Natural killer cell (primary cell): ENCODE measurements at regions not wholly inside any gene's neighbourhood (a gene's known extent, or its start where the extent isn't known, plus 50 kb on each side); places are given as distances from the start of the nearest gene placed in this dataset.

Experiments
- ATAC-seq, 3 donors: fragments of 150-1000 bp in 2 of 3; fragments of 200-7000 bp in 1 of 3; cut with Tn5 transposase; 1 replicate in 1 of 3; 2 replicates in 2 of 3; pipeline ENCODE4 v1.10.0; 2021; ENCODE audit warnings: mild to moderate bottlenecking in 2 of 3, moderate library complexity in 2 of 3
- DNase-seq, 2 donors: peaks; one replicate each; pipeline versions ENCODE4 v3.0.0 to v3.0.0-alpha.2; 2013 to 2021; ENCODE audit warnings: mixed read lengths in 1 of 2
- H3K27ac ChIP-seq: one replicate; pipeline ENCODE4 v1.5.1; 2013; ENCODE audit warnings: mild to moderate bottlenecking, low read length
- H3K27me3 ChIP-seq: one replicate; pipeline ENCODE4 v1.6.1; 2013; ENCODE audit warnings: low read length; ENCODE audit not compliant: control insufficient read depth, insufficient read depth
- H3K36me3 ChIP-seq: one replicate; pipeline ENCODE4 v1.6.1; 2013; ENCODE audit warnings: low read length; ENCODE audit not compliant: control insufficient read depth, insufficient read depth
- H3K4me1 ChIP-seq: one replicate; pipeline ENCODE4 v1.6.1; 2013; ENCODE audit warnings: low read length; ENCODE audit not compliant: control insufficient read depth, insufficient read depth
- H3K4me3 ChIP-seq: one replicate; pipeline ENCODE4 v1.5.1; 2013; ENCODE audit warnings: low read length
- H3K9me3 ChIP-seq: one replicate; pipeline ENCODE4 v1.6.1; 2013; ENCODE audit warnings: low read length; ENCODE audit not compliant: control insufficient read depth, insufficient read depth
- H3K27ac Mint-ChIP-seq, 2 donors: one replicate each; pipeline ENCODE4 v1.8.0; 2022; ENCODE audit warnings: mild to moderate bottlenecking in 2 of 2, mixed read lengths in 2 of 2, moderate library complexity in 1 of 2
- H3K27me3 Mint-ChIP-seq, 2 donors: one replicate each; pipeline ENCODE4 v1.8.0; 2022; ENCODE audit warnings: low read depth in 2 of 2, mixed read lengths in 2 of 2
- H3K36me3 Mint-ChIP-seq: one replicate; pipeline ENCODE4 v1.8.0; 2022; ENCODE audit warnings: mixed read lengths
- H3K4me1 Mint-ChIP-seq, 2 donors: one replicate each; pipeline ENCODE4 v1.8.0; 2022; ENCODE audit warnings: mixed read lengths in 2 of 2
- H3K4me3 Mint-ChIP-seq: one replicate; pipeline ENCODE4 v1.8.0; 2022; ENCODE audit warnings: mild to moderate bottlenecking, moderate library complexity, mixed read lengths
- H3K9me3 Mint-ChIP-seq, 2 donors: one replicate each; pipeline ENCODE4 v1.8.0; 2022; ENCODE audit warnings: mixed read lengths in 2 of 2
- CTCF ChIP-seq: fragments of 200-600 bp; IDR thresholded peaks from one replicate; pipeline ENCODE4 v1.8.0; 2022; ENCODE audit warnings: antibody characterized with exemption
- WGBS: methylation state at CpG from one replicate; pipeline ENCODE4 v1.1.7; 2013; ENCODE audit warnings: missing lambda C conversion rate; ENCODE audit not compliant: insufficient coverage; 5-methylcytosine and 5-hydroxymethylcytosine counted together
- intact Hi-C: fragments of 100-400 bp; cut with micrococcal nuclease; formaldehyde crosslinking; loops from one replicate; pipeline ENCODE4 v1.14.2; 2022

- no peak overlapping the region for H3K27ac ChIP-seq
- 96% methylated on average over 2 of the region's 2 CpGs for WGBS
- TF ChIP-seq CTCF = no peak
- no peaks in the 10 kb centered on the region for H3K9me3 Mint-ChIP-seq
- no peaks in the 10 kb centered on the region for H3K36me3 Mint-ChIP-seq
- H3K27ac Mint-ChIP-seq = no peak overlapping the region
- peaks cover 10 to 11% of the 10 kb centered on the region in 2 donors for H3K4me1 Mint-ChIP-seq
- no peaks in the 10 kb centered on the region for H3K4me1 ChIP-seq
- no peak for ATAC-seq
- H3K4me3 ChIP-seq = no peak overlapping the region
- no peaks in the 10 kb centered on the region for H3K9me3 ChIP-seq
- intact Hi-C loops = no loop called here
- DNase-seq = no peak
- no peaks in the 10 kb centered on the region for H3K36me3 ChIP-seq
- no peak overlapping the region for H3K4me3 Mint-ChIP-seq
- no peaks in the 10 kb centered on the region for H3K27me3 ChIP-seq
- peaks cover 4 to 8% of the 10 kb centered on the region in 2 donors for H3K27me3 Mint-ChIP-seq
Measured at GRCh38 chr10:33484787-33485186, 150.3 kb upstream of the NRP1 start.

- no peaks in the 10 kb centered on the region for H3K4me1 ChIP-seq
- ATAC-seq (no peak), DNase-seq (no peak)
- no peak overlapping the region for H3K4me3 ChIP-seq
- peaks cover 4 to 8% of the 10 kb centered on the region in 2 donors for H3K27me3 Mint-ChIP-seq
- H3K4me3 Mint-ChIP-seq = no peak overlapping the region
- H3K4me1 Mint-ChIP-seq = peaks cover 10 to 11% of the 10 kb centered on the region in 2 donors
- no peak overlapping the region for H3K27ac ChIP-seq
- no peaks in the 10 kb centered on the region for H3K36me3 ChIP-seq
- TF ChIP-seq CTCF = no peak
- intact Hi-C loops = no loop called here
- no peaks in the 10 kb centered on the region for H3K9me3 ChIP-seq
- WGBS = 96% methylated on average over 3 of the region's 3 CpGs
- no peaks in the 10 kb centered on the region for H3K27me3 ChIP-seq
- H3K9me3 Mint-ChIP-seq = no peaks in the 10 kb centered on the region
- no peaks in the 10 kb centered on the region for H3K36me3 Mint-ChIP-seq
- no peak overlapping the region for H3K27ac Mint-ChIP-seq
Measured at GRCh38 chr10:33483816-33484190, 149.3 kb upstream of the NRP1 start.

- 69% methylated on average over 4 of the region's 5 CpGs for WGBS
- Mint-ChIP-seq H3K4me1 (peaks cover 10 to 11% of the 10 kb centered on the region in 2 donors), H3K9me3 (no peaks in the 10 kb centered on the region), H3K36me3 (no peaks in the 10 kb centered on the region), H3K27ac (no peak overlapping the region), H3K4me3 (no peak overlapping the region), H3K27me3 (peaks cover 4 to 8% of the 10 kb centered on the region in 2 donors)
- no peak for ATAC-seq
- no peak for DNase-seq
- Histone ChIP-seq H3K27me3 (no peaks in the 10 kb centered on the region), H3K4me3 (no peak overlapping the region), H3K27ac (no peak overlapping the region), H3K36me3 (no peaks in the 10 kb centered on the region), H3K9me3 (no peaks in the 10 kb centered on the region), H3K4me1 (no peaks in the 10 kb centered on the region)
- TF ChIP-seq CTCF = no peak
- intact Hi-C loops = no loop called here
Measured at GRCh38 chr10:33483124-33483815, 148.8 kb upstream of the NRP1 start.

- Mint-ChIP-seq H3K4me3 (no peak overlapping the region), H3K27ac (no peak overlapping the region), H3K4me1 (peaks cover 10 to 11% of the 10 kb centered on the region in 2 donors), H3K27me3 (peaks cover 4 to 8% of the 10 kb centered on the region in 2 donors), H3K9me3 (no peaks in the 10 kb centered on the region), H3K36me3 (no peaks in the 10 kb centered on the region)
- ATAC-seq (no peak), DNase-seq (no peak)
- no peak for TF ChIP-seq CTCF
- Histone ChIP-seq H3K36me3 (no peaks in the 10 kb centered on the region), H3K9me3 (no peaks in the 10 kb centered on the region), H3K27ac (no peak overlapping the region), H3K27me3 (no peaks in the 10 kb centered on the region), H3K4me1 (no peaks in the 10 kb centered on the region), H3K4me3 (no peak overlapping the region)
- WGBS = 88% methylated on average over 5 of the region's 5 CpGs
- intact Hi-C loops = no loop called here
Measured at GRCh38 chr10:33482486-33482885, 148.0 kb upstream of the NRP1 start.
